Neural cell (in vitro differentiated cells): ENCODE measurements at regions not wholly inside any gene's neighbourhood (a gene's known extent, or its start where the extent isn't known, plus 50 kb on each side); places are given as distances from the start of the nearest gene placed in this dataset.

Experiments used
- EP300 ChIP-seq: fragments of 450-650 bp; conservative IDR thresholded peaks from 2 replicates; pipeline ENCODE4 v1.6.1; 2014; ENCODE audit warnings: antibody characterized with exemption, mild to moderate bottlenecking, moderate library complexity; ENCODE audit not compliant: poor library complexity, severe bottlenecking
- EZH2 ChIP-seq: fragments of 200-600, 300-800 bp; shearing (Covaris generic), sonication (generic); IDR thresholded peaks from 2 replicates; pipeline ENCODE4 v1.6.1; 2014; ENCODE audit warnings: antibody characterized with exemption, low read length, borderline replicate concordance, mild to moderate bottlenecking; ENCODE audit not compliant: insufficient read depth, poor library complexity, severe bottlenecking
- POLR2AphosphoS5 ChIP-seq: IDR thresholded peaks from 2 replicates; pipeline ENCODE4 v1.6.1; 2012
- TF ChIP-seq, protein P1 (sequence below): fragments of 450-650 bp; IDR thresholded peaks from 2 replicates; pipeline ENCODE4 v1.5.1; 2014; ENCODE audit warnings: antibody characterized with exemption, mild to moderate bottlenecking, moderate library complexity; ENCODE audit not compliant: poor library complexity, severe bottlenecking

DNA sequence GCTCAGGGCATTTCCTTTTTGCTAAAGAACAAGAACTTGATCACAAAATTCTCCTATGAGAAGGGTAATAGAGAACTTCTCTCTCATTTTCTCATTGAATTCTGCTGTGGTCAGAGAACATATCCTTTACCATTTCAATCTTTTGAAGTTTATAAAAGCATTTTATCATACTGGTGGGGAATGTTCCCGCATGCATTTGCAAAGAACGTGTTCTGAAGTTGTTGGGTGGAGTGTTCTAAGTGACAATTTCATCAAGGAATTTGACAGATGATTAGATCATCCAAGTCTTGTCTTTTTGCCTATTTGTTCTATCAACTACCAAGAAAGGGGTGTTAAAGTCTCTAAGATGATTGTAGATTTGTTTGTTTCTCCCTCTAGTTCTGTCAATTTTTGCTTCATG lies 163.4 kb upstream of the FREM1 start:
- TF ChIP-seq, protein P1, sequence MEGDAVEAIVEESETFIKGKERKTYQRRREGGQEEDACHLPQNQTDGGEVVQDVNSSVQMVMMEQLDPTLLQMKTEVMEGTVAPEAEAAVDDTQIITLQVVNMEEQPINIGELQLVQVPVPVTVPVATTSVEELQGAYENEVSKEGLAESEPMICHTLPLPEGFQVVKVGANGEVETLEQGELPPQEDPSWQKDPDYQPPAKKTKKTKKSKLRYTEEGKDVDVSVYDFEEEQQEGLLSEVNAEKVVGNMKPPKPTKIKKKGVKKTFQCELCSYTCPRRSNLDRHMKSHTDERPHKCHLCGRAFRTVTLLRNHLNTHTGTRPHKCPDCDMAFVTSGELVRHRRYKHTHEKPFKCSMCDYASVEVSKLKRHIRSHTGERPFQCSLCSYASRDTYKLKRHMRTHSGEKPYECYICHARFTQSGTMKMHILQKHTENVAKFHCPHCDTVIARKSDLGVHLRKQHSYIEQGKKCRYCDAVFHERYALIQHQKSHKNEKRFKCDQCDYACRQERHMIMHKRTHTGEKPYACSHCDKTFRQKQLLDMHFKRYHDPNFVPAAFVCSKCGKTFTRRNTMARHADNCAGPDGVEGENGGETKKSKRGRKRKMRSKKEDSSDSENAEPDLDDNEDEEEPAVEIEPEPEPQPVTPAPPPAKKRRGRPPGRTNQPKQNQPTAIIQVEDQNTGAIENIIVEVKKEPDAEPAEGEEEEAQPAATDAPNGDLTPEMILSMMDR: no peak
- TF ChIP-seq EZH2 (no peak), EP300 (no peak), POLR2AphosphoS5 (no peak)
